ENCODE measurements at regions not wholly inside any gene's neighbourhood (a gene's known extent, or its start where the extent isn't known, plus 50 kb on each side); places are given as distances from the start of the nearest gene placed in this dataset.
"Not testable (repeated sequence)": the region's sequence is repeated elsewhere in the genome, so short reads cannot be mapped to it uniquely, and the experiment has no call there.

DNA sequence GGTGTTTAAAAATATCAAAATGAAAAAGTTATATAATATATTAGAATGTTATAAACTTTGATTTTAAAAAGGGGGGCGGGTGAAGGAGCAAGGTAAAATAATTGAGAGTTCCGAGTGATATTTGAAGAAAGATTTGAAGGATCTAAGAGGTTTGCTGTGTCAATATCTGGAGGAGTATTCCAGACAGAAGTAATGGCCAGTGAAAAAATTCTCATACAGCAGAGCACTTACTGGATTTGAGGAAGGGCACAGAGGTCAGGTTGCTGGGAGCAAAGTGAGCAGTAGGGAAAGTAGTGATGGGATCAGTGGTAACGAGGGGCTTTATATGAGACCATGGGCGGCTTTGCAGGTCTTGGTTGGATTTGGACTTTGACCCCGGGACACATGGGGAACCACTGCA, 531.5 kb downstream of the ADCYAP1 start:
- no peak for DNase-seq

DNA sequence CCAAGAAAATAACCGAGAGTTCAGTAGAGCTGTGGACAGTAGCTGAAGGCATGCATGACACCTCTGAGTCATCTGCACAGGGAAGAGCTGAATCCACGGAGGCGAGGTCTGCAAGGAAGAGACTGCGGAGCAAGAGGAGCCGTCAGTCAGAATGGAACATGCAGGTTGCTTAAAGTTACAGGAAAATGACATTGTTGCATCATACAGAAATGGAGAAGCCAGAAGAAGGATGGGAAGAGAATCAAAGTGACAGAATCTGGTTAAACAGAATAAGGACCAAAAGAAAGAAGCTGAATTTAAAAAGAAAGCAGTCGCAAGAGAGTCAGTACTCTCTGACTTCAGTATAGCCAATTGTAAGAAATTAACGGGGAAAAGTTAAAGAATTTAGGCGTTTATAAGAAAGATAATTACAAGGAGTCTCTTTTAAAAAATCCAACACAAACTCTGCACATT, 533.8 kb downstream of the ADCYAP1 start:
- no peak for DNase-seq

DNA sequence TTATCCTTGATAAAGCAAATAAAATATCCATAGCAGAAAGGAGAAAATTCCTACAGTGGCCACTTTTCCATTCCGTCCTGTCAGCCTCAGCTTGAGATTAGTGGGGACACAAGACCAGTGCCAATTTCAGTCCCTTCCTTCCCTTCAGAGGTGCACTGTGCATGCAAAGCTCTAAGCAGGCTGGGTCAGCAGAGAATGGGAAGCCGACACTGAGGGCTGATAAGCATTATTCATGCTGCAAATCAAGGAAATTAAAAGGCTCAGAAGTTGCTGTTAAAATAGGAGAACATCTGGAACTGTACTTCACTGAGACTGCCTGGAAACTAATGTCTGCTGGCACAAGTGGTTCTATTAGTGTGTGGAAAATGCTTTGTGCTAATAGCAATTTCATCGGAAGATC, 534.3 kb downstream of the ADCYAP1 start:
- no peak for DNase-seq

DNA sequence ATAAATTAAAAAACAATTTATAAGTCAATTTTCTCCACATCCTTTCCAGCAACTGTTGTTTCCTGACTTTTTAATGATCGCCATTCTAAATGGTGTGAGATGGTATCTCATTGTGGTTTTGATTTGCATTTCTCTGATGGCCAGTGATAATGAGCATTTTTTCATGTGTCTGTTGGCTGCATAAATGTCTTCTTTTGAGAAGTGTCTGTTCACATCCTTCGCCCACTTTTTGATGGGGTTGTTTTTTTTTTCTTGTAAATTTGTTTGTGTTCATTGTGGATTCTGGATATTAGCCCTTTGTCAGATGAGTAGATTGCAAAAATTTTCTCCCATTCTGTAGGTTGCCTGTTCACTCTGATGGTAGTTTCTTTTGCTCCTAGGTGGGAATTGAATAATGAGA, 539.4 kb downstream of the ADCYAP1 start:
- not testable (repeated sequence) for DNase-seq

DNA sequence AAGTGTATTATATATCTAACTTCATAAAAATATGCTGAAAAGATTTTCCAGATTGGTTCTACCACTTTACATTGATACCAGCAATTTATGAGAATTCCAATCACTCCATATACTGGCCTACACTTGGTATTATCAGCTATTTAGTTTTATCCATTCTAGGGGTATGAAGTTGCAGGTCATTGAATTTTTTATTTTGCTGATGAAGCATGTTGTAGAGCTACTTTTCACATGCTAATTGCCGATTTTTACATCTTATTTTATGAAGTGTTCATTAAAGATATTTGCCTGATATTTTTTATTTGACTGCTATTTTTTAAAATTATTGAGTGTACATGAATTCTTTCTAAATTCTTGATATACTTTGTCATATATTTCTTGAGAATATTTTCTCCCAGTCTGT, 542.1 kb downstream of the ADCYAP1 start:
- DNase-seq, result no peak

DNA sequence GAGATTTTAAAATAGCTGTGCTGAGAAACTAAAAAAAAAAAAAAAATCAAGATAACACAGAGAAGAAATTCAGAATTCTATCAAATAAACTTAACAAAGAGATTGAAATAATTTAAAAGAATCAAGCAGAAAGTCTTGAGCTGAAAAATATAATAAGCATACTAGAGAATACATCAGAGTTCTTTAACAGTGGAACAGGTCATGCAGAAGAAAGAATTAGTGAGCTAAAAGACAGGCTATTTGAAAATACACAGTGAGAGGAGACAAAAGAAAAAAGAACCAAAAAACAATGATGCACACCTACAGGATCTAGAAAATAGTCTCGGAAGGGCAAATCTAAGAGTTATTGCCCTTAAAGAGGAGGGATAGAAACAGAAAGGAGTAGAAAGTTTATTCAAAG, 548.1 kb downstream of the ADCYAP1 start:
- DNase-seq, result no peak

DNA sequence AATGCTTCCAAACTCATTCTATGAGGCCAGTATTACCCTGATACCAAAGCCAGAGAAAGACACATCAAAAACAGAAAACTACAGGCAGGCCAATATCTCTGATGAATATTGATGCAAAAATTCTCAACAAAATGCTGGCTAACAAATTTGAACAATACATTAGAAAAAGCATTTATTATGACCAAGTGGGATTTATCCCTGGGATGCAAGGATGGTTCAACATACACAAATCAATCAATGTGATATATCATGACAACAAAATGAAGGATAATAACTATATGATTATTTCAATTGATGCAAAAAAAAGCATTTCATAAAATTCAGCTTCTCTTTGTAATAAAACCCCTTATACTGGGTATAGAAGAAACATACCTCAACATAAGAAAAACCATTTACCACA, 550.9 kb downstream of the ADCYAP1 start:
- no peak for DNase-seq

DNA sequence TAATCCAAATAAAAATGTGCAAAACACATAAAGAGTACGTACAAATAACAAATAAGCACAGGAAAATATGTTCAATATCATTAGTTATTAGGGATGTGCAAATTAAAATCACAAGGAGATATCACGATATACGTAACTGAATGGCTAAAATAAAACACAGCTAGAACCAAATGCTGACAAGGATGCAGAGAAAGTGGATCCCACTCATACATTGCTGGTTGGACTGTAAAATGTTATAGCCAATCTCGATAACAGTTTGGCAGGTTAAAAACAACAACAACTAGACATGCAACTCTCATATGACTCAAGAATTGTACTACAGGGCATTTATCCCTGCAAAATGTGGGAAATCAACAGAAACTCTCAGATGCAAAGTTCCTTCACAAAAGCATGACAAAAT, 553.9 kb downstream of the ADCYAP1 start:
- DNase-seq, result no peak

DNA sequence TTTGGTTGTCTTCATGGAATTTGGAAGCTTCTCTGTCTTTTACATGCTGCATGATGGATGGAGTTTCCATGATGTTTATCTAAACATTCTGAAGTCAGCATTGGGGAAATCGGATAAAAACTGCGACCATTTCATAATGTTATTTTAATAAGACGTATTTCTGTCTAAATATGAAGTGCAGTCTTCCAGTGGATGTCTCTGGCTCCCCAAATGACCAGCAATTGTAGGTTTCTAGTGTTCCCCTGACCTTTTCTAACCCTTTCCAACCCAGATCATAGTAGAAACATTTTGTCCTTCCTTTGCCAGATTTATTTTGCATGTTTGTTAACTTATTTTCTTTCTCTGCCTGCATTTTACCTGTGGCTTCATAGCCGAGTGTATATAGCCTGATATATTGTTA, 559.3 kb downstream of the ADCYAP1 start:
- DNase-seq, result no peak

DNA sequence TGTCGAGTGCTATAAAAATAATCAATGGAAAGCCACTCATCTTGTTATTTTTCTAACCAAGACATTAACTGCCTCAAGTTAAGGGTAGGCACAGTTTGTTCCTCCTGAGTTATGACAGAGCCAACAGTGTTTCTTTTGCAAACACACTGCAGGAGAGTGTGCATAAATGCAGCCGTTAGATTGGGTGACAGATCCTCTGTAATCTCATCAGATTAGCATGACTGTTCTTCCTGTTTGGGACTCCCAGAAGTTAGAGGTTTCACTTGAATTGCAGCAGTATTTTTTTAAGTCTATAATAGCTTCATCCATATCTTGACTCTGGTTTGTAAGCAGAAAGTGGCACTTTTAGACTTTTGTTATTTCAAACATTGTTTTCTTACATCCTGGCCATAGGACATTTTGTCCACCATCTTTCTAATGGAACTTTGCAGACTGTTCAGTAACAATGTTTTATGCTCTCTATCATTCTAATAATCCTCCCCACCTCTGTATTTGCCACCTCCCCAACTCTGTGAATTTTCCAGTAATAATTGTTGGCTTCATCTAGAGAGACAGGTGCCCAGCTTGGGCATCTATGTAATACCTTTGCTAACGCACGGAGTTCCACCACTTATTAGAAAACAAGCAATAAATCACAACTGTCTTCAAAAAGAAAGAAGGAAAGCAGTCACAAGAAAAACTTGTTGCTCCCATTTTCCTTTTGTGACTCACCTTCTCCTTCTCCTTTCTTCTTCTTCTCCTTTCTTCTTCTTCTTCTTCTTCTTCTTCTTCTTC, 560.0 kb downstream of the ADCYAP1 start:
- no peak for DNase-seq

DNA sequence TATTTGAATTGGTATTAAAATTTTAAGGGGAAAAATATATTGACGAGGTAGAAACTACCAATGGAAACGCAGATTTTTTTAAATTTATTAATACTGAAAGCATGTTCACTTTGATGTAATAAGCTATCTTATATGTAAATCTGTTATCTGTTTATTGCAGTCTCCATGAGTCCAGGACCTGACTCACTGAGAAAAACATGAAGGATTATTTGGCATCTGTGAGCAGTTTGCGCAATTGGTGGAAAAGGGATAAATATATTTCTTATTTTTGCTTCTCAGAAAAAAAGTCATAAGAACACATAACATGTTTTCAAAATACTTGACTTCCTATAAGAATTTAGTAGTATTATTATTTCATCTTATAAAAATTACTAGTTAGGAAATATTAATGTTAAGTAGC, 561.4 kb downstream of the ADCYAP1 start:
- DNase-seq, result no peak

DNA sequence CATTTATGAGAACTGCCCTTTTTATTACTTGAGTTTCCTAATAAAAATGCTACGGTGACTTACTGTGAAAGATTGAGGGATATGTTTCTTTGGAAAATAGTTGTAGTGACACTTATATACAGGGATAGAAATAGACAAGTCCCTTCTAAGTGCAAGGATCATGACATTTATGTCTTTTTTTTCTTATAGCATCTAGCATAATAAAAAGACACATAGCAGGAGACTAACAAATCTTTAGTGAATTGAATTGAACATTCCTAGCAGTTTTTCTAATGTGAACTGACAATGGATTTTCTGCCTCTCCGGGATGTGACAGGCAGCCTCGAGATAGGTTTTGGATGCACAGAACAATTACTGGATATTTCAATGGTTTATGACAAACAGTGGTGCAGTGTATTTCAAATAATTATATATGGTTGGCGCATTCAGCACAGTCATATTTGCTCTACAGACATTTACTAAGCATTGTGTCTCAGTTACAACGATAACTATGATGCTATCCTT, 562.8 kb downstream of the ADCYAP1 start:
- no peak for DNase-seq

DNA sequence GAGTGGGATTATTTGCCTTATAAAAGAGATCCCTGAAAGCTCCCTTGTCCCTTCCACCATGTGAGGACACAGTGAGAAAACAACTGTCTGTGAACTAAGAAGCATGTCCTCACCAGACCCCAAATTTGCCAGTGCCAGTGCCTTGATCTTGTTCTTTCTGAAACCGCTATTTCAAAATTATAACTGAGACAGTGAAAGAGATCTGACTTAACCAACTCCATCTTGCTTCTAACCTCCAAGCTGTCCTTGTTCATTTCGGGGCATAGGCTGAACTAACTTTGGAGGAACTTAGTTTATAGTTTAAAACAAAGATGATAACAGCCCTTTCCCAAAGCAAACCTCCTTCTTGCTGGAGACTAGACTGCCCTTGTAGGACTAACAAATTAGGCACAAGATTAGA, 563.9 kb downstream of the ADCYAP1 start:
- DNase-seq, result no peak

DNA sequence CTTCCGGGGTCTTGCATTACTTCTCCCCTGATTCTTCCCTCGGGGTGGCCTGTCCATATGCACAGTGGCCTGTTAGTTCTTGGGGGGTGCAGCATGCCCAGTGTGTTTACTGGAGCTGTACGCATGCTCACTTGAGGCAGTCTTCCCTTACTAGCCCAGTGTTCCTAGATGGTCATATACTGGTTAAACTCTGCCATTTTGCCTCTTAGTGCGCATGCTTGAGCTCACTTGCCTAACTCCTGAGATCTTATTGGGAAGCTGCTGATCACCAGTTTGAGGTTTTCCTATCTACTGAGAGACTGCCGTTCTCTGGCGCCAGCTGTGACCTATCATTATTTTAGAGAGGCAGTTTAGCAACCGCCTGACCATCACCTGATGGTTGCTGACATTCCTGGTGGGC, 571.2 kb downstream of the ADCYAP1 start:
- no peak for DNase-seq

DNA sequence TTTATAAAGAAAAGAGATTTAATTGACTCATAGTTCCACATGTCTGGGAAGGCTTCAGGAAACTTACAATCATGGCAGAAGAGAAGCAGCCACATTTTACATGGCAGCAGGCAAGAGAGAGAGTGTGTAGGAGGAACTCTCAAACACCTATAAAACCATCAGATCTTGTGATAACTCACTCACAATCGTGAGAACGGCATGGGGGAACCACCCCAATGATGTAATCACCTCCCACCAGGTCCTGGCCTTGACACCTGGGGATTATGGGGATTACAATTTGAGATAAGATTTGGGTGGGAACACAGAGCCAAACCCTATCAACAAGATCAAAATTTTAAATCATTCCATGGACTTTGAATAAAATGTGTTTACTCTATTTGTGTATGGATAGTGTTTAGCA, 575.6 kb downstream of the ADCYAP1 start:
- DNase-seq, result no peak

DNA sequence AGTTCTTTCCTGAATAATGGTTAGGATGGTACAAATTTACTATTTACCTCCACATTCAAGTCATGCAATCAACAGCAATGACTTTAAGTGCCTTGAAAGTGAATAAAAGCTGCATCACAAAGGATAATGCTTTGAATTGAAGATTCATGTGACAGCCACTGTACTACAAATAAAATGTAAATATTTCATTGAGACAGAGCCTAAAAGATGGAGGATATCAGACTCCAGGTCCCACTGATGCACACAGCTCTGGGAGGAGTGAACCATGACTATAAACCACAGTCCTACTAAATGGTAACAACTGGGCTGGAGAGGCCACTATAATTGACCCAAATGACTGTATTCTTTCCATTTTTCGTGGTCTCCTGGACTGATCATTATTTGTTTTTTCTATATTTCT, 576.9 kb downstream of the ADCYAP1 start:
- no peak for DNase-seq

DNA sequence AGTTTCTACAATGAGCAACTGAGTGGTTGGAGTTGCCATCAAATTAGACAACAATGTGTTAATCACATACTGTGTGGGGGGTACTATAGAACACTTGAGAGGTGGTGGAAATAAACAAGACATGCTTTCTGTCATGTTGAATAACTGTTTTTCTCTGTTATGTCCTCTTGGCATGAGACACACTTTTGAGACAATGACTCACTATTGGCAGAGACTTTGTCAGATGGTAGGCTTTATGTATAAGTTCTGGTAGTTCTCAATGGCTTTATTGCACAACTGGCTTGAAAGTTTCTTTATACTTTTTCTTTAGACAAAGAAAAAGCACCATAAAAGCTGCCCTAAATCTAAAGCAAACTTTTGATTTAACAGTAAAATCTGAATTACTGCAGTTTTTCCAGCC, 578.7 kb downstream of the ADCYAP1 start:
- DNase-seq, result no peak

DNA sequence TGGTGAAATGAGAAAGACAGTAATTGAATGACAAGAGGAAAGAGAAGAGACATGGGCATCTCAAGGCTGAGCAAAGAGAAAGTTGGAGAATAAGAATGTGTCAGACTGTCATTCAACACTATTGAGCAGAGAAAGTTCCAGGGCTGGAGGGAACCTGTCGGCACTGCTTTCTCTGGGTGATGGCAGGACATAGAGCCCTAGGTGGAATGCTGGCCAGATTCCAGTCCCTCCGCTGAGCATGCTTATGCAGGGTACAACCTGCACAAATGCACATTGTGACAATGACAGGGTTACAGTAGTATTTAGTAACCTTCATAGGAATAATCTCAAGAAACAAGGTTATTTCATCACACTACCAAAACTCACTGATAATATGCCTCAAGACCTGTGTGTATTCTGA, 582.8 kb downstream of the ADCYAP1 start:
- DNase-seq, result no peak

DNA sequence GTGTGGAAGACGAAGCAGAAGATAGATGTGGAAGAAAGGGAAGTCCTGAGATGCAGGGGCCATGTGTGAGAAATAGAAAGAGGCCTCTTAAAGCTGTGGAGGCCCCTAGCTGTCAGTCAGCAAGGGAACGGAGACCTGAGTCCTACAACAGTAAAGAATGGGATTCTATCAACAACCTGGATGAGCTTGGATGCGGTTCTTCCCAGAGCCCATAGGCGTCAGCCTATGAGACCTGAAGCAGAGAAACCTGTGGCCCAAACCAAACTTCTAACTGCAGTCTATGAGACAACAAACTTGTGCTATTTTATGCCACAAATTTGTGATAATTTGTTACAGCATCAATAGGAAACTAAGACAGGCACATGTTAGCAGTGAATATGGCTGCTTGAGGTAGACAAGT, 583.7 kb downstream of the ADCYAP1 start:
- no peak for DNase-seq

DNA sequence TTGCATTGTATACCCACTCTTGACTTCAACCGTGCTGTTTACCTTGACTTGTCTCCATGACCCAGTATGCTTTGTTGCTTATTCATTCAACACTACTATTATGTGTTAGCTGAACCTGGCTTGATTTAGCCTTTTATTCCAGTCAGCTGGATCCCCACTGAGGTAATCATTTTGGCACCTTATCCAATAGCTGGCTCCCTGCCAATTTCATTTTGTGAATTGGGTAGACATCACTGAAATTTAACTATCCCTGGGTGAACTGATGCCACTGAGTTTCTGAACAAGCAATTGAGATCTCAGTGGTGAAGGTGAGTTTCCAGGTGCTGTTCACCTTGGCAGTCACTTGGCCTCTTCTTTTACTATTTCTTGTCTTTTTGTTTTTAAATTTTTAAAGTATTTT, 584.3 kb downstream of the ADCYAP1 start:
- no peak for DNase-seq

DNA sequence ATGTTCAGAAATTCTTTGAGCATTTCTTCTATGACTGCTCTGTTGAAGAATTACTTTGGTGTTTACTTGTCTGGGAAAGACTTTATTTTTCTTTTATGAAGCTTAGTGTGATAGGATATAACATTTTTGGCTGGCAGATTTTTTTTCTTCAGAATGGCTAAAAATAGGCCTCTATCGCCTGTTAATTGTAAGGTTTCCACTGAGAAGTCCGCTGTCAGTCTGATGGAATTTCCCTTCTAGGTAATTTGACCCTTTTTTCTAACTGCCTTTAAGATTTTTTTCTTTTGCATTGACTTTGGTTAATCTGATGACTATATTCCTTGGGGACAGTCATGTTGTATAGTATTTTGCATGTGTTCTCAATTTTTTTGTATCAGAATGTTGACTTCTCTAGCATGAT, 590.7 kb downstream of the ADCYAP1 start:
- DNase-seq, result no peak

DNA sequence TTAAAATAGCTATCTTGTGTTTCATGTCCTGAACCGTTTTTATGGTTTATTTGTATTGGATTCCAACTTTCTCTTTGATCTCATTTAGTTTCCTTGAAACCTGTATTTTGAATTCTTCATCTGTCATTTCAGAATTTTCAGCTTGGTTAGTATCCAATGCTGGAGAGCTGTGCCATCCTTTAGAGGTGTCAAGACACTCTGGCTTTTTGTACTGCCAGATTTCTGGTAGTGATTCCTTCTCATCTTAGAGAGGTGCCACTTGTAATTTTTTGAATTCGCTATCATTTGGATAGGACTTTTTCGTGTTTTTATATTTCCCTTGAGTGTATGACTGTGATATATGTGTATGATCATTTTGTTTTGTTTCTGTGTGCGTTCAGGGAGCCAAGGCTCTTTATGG, 591.4 kb downstream of the ADCYAP1 start:
- DNase-seq, result no peak

DNA sequence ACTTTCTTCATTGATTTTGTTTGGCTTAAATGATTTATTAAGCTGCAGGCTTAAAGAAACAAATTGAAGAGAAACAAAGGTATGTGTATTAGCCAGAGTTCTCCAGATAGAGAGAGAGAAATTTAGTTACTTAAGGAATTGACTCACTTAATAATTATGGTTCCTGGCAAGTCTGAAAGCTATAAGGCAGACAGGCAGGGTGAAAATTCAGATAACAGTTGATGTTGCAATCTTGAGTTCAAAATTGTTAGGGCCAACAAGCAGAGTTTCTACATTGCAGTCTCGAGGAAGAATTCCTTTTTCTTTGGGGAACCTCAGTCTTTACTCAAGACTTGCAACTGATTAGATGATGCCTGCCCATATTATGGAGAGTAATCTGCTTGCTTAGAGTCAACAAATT, 593.5 kb downstream of the ADCYAP1 start:
- no peak for DNase-seq

DNA sequence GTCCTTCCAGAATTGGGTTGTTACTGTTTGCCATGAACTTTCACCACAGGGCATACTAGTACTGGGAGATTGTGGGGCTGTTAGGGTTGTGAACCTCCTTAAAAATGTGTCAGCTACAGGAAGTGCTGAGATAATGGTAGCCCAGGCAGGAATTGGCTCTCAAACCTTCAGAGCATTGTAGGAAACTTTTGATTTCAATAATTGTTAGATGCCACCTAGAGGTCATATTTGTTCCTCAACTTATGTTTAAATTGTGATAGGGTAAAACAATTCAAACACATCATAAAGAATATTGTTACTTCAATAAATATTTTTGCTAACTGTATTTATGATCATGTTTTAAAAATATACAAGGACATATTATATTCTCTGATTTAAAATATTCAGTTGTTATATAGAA, 594.6 kb downstream of the ADCYAP1 start:
- DNase-seq, result no peak

DNA sequence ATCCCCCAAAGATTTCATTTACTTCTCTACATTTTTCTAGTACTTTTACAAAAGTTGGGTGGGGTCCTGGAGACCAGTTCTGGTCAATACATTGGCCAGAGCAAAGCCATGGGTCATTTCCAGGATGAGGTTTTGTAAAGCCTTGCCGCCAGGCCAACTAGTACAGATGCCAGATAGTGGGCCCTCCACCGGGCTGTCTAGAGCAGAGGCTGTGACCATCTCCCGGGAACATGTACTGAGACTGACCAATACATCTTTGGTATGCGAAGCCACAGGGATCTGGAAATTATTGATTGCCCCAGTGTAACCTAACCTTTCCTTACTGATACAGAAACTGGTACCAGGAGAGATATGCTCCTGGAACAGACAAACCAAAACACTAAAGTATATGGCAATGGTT, 599.2 kb downstream of the ADCYAP1 start:
- no peak for DNase-seq

All from RPMI8226 (cell line).